Right lobe of liver (tissue), 6 donors: ENCODE measurements at regions not wholly inside any gene's neighbourhood (a gene's known extent, or its start where the extent isn't known, plus 50 kb on each side); places are given as distances from the start of the nearest gene placed in this dataset.

Experiments used
- ATAC-seq, 4 donors: fragments of 200-7000 bp; cut with Tn5 transposase; one replicate each; pipeline ENCODE4 v1.9.1; 2020; ENCODE audit warnings: mild to moderate bottlenecking in 4 of 4, moderate library complexity in 4 of 4
- DNase-seq, 3 donors: peaks; one replicate each; pipeline ENCODE4 v3.0.0-alpha.2; 2020
- H3K27ac ChIP-seq, 3 donors: fragments of 200-600 bp; one replicate each; pipeline ENCODE4 v1.8.0; 2022
- H3K27me3 ChIP-seq, 2 donors: fragments of 200-600 bp; one replicate each; pipeline ENCODE4 v1.8.0; 2022
- H3K36me3 ChIP-seq, 4 donors: fragments of 200-600 bp; sonication (generic) in 1 of 4; one replicate each; pipeline versions ENCODE4 v1.5.1 to v1.8.0; 2017 to 2022; ENCODE audit warnings: control low read depth in 1 of 4
- H3K4me1 ChIP-seq, 4 donors: fragments of 200-600 bp; sonication (generic) in 1 of 4; one replicate each; pipeline versions ENCODE4 v1.5.1 to v1.8.0; 2017 to 2022; ENCODE audit warnings: control low read depth in 1 of 4
- H3K4me3 ChIP-seq, 3 donors: fragments of 200-600 bp; one replicate each; pipeline ENCODE4 v1.8.0; 2022
- H3K9me3 ChIP-seq, 4 donors: fragments of 200-600 bp; sonication (generic) in 1 of 4; one replicate each; pipeline versions ENCODE4 v1.5.1 to v1.8.0; 2017 to 2022; ENCODE audit warnings: control low read depth in 1 of 4
- POLR2A ChIP-seq: fragments of 450-650 bp; IDR thresholded peaks from one replicate; pipeline ENCODE4 v1.6.1; 2017; ENCODE audit warnings: antibody characterized with exemption, mild to moderate bottlenecking
- WGBS: methylation state at CpG from one replicate; pipeline ENCODE4 v1.1.6; 2018; ENCODE audit warnings: low coverage, low lambda C conversion rate; ENCODE audit not compliant: insufficient coverage; ENCODE audit errors: missing lambda C conversion rate; 5-methylcytosine and 5-hydroxymethylcytosine counted together
- intact Hi-C, 2 donors: fragments of 100-400 bp; cut with DNase I; formaldehyde crosslinking; loops; one replicate each; pipeline versions ENCODE4 v1.11.2 to v1.14.1; 2022
- TF ChIP-seq, protein P1 (sequence below), 4 donors: fragments of 200-600 bp in 3 of 4; fragments of 450-650 bp in 1 of 4; IDR thresholded peaks; one replicate each; pipeline versions ENCODE4 v1.5.1 to v1.8.0; 2016 to 2022; ENCODE audit warnings: antibody characterized with exemption in 4 of 4, mild to moderate bottlenecking in 2 of 4
- donor health status: DM: no; HTN: yes; CAD: no.
- donor health status: DM: no; HTN: no; CAD: no.
- donor health status: DM: no; HTN: no; CAD: no.
- donor health status: DM: no; HTN: yes; CAD: no.
- donor health status: DM: no; HTN: yes; CAD: no.

DNA sequence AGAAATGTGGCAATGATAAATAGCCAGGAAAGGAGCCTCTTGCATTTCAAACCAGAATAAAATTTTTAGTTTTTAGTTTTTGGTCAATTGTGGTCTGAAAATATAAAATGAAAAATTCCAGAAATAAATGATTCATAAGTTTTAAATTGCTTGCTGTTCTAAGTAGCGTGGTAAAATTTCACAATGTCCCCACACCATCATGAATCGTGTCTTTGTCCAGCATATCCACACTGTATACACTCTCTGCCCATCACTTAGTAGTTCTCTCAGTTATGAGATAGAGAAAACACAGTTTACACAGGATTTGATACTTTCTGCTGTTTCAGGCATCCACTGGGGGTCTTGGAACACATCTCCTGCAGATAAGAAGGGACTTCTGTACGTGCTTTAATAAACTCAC is 783.9 kb downstream of the TSN start:
- H3K36me3 ChIP-seq = no peaks in the 10 kb centered on the region
- no peak overlapping the region for H3K27ac ChIP-seq
- no peak overlapping the region for H3K4me3 ChIP-seq
- no peaks in the 10 kb centered on the region for H3K9me3 ChIP-seq
- H3K4me1 ChIP-seq = no peaks in the 10 kb centered on the region
- H3K27me3 ChIP-seq = no peaks in the 10 kb centered on the region
- TF ChIP-seq, protein P1, sequence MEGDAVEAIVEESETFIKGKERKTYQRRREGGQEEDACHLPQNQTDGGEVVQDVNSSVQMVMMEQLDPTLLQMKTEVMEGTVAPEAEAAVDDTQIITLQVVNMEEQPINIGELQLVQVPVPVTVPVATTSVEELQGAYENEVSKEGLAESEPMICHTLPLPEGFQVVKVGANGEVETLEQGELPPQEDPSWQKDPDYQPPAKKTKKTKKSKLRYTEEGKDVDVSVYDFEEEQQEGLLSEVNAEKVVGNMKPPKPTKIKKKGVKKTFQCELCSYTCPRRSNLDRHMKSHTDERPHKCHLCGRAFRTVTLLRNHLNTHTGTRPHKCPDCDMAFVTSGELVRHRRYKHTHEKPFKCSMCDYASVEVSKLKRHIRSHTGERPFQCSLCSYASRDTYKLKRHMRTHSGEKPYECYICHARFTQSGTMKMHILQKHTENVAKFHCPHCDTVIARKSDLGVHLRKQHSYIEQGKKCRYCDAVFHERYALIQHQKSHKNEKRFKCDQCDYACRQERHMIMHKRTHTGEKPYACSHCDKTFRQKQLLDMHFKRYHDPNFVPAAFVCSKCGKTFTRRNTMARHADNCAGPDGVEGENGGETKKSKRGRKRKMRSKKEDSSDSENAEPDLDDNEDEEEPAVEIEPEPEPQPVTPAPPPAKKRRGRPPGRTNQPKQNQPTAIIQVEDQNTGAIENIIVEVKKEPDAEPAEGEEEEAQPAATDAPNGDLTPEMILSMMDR (IDR thresholded peaks at IDR 0.05) = no peak
- no peak for TF ChIP-seq POLR2A
- DNase-seq = no peak
- 42% methylated on average over 3 of the region's 3 CpGs for WGBS
- intact Hi-C loops = no loop called here
- no peak for ATAC-seq

DNA sequence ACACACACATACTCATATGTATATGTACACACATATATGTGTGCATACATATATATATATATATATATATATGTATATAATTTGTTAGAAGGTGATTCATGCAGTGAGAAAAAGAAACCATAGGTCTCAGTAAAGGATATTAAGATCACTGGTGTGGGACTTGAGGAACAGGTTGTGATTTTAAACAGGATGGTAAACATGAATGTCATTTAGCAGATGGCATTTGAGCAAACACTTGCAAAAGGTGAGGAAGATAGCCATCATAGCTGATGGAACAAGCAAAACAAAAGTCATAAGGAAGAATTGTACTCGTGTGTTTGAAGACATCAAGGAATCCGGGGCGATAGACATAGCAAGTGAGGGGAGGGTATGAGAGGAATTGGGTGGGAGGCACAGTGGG is 784.5 kb downstream of the TSN start:
- intact Hi-C loops = no loop called here
- DNase-seq (no peak), ATAC-seq (no peak)
- no peaks in the 10 kb centered on the region for H3K27me3 ChIP-seq
- H3K4me3 ChIP-seq = no peak overlapping the region
- H3K4me1 ChIP-seq = no peaks in the 10 kb centered on the region
- 37% methylated on average over 3 of the region's 3 CpGs for WGBS
- no peaks in the 10 kb centered on the region for H3K9me3 ChIP-seq
- no peak overlapping the region for H3K27ac ChIP-seq
- TF ChIP-seq POLR2A = no peak
- TF ChIP-seq, protein P1 (IDR thresholded peaks at IDR 0.05) = no peak
- no peaks in the 10 kb centered on the region for H3K36me3 ChIP-seq

DNA sequence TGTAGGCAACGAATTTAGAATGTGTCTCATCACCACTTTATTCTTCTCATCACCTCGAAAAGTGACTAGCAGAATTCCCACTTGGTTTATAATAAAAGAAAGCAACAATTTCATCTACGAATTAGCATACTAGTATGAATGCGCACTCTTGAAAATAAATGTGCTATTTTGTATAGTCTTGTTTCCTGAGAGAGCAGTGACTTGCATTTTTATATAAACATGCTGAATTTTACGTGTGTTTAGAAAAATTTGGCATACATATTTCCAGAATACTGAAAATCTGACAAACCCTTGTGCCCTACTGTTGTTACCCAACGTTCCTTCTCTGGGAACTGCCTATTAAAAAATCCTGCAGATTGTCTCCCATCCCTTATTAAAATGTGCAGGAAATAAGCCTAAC is 786.8 kb downstream of the TSN start:
- intact Hi-C loops = no loop called here

DNA sequence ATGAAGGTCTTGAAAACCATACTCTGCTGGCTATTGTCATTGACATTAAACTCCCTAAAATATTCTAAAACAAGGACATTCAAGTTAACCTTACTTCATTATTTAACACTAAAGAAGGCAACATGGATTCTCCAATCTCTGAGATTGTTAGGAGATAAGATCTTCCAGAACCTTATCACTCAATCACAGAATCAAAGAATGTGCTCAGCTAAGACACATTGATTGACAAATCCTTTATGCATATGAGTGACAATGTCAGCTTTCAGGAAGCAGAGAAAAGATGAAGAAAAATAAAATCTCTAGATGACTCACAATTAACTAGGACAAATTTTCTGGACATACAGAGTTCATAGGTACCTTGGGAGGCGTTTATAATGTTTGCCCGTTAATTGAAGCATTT is 787.2 kb downstream of the TSN start:
- Histone ChIP-seq H3K27me3 (no peaks in the 10 kb centered on the region), H3K27ac (no peak overlapping the region), H3K4me3 (no peak overlapping the region), H3K4me1 (no peaks in the 10 kb centered on the region), H3K9me3 (no peaks in the 10 kb centered on the region), H3K36me3 (no peaks in the 10 kb centered on the region)
- WGBS = 25% methylated on average over 2 of the region's 2 CpGs
- intact Hi-C loops = no loop called here
- TF ChIP-seq, protein P1 (IDR thresholded peaks at IDR 0.05) = no peak
- TF ChIP-seq POLR2A = no peak
- DNase-seq (no peak), ATAC-seq (no peak)

More for the DNA sequence above, 786.8 kb downstream of the TSN start:
- Histone ChIP-seq H3K4me3 (no peak overlapping the region), H3K9me3 (no peaks in the 10 kb centered on the region), H3K27me3 (no peaks in the 10 kb centered on the region), H3K4me1 (no peaks in the 10 kb centered on the region), H3K27ac (no peak overlapping the region), H3K36me3 (no peaks in the 10 kb centered on the region)
- 44% methylated on average over 6 of the region's 6 CpGs for WGBS
- ATAC-seq (no peak), DNase-seq (no peak)
- no peak for TF ChIP-seq POLR2A
- TF ChIP-seq, protein P1 (IDR thresholded peaks at IDR 0.05) = no peak

- no peak overlapping the region for H3K4me3 ChIP-seq
- TF ChIP-seq, protein P1 (IDR thresholded peaks at IDR 0.05) = no peak
- TF ChIP-seq POLR2A = no peak
- no peaks in the 10 kb centered on the region for H3K36me3 ChIP-seq
- intact Hi-C loops = no loop called here
- 57% methylated on average over 2 of the region's 2 CpGs for WGBS
- ATAC-seq (no peak), DNase-seq (no peak)
- no peak overlapping the region for H3K27ac ChIP-seq
- H3K4me1 ChIP-seq = no peaks in the 10 kb centered on the region
- no peaks in the 10 kb centered on the region for H3K27me3 ChIP-seq
- no peaks in the 10 kb centered on the region for H3K9me3 ChIP-seq
These were observed 788.4 kb downstream of the TSN start for GRCh38 chr2:122543815-122544214.
